AG04449 (cell line): ENCODE measurements at regions not wholly inside any gene's neighbourhood (a gene's known extent, or its start where the extent isn't known, plus 50 kb on each side); places are given as distances from the start of the nearest gene placed in this dataset.
"Not testable (repeated sequence)": the region's sequence is repeated elsewhere in the genome, so short reads cannot be mapped to it uniquely, and the experiment has no call there.

ENCODE experiments used
- CTCF ChIA-PET: fragments of 350-600 bp; formaldehyde crosslinking; extraction: SDS; loops from one replicate; lab custom pipeline; 2021; ENCODE audit warnings: antibody characterized with exemption; lab: Yijun Ruan, JAX
- POLR2A ChIA-PET: fragments of 400-600, 350-600 bp; formaldehyde crosslinking; extraction: SDS; loops from one replicate; lab custom pipeline; 2020; ENCODE audit warnings: antibody characterized with exemption, inconsistent platforms; lab: Yijun Ruan, JAX
- DNase-seq: peaks from one replicate; pipeline ENCODE4 v3.0.0-alpha.2; 2010; ENCODE audit warnings: low read depth, low spot score
- H3K4me3 ChIP-seq: 2 replicates; pipeline ENCODE4 v1.5.1; 2011; ENCODE audit warnings: low read depth, mild to moderate bottlenecking, control low read depth, low read length
- TF ChIP-seq, protein P1 (sequence below): IDR thresholded peaks from one replicate; pipeline ENCODE4 v1.5.1; 2011; ENCODE audit warnings: mild to moderate bottlenecking, moderate library complexity, low read length, control low read depth, inconsistent platforms; ENCODE audit not compliant: insufficient read depth; ENCODE audit errors: missing control alignments

DNA sequence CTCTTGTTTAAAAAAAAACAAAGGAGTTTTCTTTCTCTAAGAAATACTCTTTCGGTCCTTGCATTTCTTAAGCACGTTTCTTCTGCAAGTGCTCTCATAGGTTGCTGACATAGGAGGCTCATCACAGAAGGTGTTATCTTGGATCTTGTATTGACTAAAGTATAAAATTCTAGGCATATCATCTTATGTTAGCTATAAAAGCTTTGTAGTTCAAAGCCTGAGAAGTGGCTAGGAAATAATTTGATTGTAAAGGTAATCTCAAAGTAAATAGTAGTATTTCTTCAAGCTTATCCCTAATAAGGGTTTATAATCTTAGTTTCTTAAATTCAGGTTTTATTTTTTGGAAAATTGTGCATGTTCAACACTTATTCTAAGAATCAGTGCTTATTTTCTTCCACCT is 778.9 kb downstream of the TMTC2 start:
- POLR2A ChIA-PET: no interaction called here

DNA sequence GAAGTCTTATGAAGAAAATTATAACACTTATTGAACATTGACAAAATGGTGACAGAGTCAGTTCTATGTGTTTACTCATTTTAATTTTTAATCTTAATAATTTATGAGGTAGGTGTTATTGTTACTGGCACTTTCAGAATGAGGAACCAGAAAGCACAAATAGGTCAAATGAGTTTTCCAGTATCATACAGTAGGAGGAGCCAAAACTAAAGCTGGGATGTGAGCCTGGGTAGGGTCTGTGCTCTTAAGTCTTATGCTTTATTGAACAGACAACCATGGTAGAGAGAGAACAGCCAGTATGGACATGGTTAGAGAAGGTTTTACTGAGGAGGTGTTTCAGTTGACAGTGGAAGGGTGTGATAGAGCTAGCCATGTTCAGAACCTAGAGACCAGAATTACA is 775.7 kb downstream of the TMTC2 start:
- CTCF ChIA-PET: no interaction called here
- TF ChIP-seq, protein P1, sequence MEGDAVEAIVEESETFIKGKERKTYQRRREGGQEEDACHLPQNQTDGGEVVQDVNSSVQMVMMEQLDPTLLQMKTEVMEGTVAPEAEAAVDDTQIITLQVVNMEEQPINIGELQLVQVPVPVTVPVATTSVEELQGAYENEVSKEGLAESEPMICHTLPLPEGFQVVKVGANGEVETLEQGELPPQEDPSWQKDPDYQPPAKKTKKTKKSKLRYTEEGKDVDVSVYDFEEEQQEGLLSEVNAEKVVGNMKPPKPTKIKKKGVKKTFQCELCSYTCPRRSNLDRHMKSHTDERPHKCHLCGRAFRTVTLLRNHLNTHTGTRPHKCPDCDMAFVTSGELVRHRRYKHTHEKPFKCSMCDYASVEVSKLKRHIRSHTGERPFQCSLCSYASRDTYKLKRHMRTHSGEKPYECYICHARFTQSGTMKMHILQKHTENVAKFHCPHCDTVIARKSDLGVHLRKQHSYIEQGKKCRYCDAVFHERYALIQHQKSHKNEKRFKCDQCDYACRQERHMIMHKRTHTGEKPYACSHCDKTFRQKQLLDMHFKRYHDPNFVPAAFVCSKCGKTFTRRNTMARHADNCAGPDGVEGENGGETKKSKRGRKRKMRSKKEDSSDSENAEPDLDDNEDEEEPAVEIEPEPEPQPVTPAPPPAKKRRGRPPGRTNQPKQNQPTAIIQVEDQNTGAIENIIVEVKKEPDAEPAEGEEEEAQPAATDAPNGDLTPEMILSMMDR: no peak
- no peak for DNase-seq
- no peak overlapping the region for H3K4me3 ChIP-seq
- POLR2A ChIA-PET: no interaction called here

More for the DNA sequence above, 778.9 kb downstream of the TMTC2 start:
- CTCF ChIA-PET: no interaction called here
- no peak for DNase-seq
- TF ChIP-seq, protein P1: no peak
- H3K4me3 ChIP-seq: no peak overlapping the region

DNA sequence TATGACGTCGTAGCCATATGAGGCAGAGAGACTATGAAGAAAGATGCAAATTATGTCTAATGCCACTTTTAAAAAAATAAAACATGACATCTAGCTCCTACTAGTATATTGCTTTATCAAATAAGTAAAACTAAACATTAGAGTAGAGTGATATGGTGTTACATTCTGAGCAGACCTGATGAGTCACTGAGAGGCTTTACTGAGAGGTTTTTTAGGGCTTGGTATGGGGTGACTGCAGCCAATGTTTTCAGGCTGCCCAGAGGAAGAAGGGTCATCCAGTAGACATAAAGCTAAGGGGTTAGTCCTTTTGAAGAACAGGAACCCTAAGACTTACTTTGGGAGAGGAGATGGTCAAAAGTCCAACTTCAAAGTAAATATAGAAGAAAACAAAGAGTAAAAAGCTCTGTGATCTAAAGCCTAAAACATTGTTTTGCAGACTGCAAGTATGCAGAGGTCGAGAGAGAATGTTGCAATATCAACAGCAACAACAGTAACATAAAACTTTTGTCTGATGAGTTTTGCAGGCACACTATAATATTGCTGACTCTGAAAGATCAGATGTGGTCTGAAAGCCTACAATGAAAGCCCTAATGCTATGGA is 774.7 kb downstream of the TMTC2 start:
- CTCF ChIA-PET: no interaction called here
- POLR2A ChIA-PET: no interaction called here
- no peak for DNase-seq
- TF ChIP-seq, protein P1: no peak
- H3K4me3 ChIP-seq: no peak overlapping the region

DNA sequence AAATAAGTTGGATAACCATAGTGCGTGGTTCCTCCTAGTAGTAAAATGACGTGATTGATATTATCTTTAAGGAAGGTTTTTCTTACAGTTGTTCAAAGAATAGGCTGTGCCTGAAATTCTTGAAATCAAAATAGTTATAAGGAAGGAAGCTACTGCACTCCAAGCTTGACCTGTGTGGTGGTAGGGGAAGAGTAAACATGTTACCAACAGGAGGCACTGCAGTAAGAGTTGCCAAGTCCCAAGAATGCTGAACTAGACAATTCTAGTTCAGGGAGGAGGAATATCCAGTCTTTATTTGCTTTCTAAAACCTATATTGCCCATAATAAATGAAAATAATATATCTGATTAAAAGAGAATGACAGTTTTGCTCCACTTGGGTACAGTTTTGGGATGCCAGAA is 764.5 kb downstream of the TMTC2 start:
- no peak overlapping the region for H3K4me3 ChIP-seq
- ChIA-PET CTCF (no interaction called here), POLR2A (no interaction called here)
- TF ChIP-seq, protein P1: no peak
- DNase-seq: no peak

DNA sequence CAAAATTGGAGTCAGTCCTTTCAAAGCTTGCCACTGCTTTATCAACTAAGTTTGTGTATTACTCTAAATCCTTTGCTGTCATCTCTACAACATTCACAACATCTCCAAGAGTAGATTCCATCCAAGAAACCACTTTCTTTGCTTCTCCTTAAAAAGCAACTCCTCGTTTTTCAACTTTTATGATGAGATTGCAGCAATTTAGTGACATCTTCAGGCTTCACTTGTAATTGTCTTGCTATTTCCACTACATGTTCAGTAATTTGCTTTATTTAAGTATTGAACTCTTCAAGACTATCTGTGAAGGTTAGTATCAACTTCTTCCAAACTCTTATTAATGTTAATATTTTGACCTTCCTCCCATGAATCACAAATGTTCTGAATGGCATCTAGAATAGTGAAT is 747.9 kb downstream of the TMTC2 start:
- DNase-seq: no peak
- POLR2A ChIA-PET: no interaction called here
- CTCF ChIA-PET: no interaction called here

DNA sequence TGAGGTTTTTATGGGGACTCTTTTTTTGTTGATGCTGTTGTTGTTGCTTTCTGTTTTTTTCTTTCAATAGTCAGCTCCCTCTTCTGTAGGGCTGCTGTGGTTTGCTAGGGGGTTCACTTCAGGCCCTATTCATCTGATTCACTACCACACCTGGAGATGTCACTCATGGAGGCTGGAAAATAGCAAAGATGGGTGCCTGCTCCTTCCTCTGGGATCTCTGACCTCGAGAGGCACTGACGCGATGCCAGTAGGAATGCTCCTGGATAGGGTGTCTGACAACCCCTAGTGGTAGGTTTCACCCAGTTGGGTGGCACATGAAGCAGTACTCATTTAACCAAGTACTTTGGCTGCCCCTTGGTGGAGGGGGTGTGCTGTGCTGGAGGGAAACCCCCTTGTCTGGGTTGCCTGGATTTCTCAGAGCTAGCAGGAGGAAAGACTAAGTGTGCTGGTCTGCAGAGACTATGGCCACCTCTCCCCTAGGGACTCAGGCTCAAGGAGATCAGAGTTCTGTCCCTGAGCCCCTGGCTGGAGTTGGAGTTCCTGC is 745.5 kb downstream of the TMTC2 start:
- TF ChIP-seq, protein P1: no peak
- DNase-seq: no peak
- CTCF ChIA-PET: no interaction called here
- POLR2A ChIA-PET: no interaction called here
- H3K4me3 ChIP-seq: no peak overlapping the region

More for the DNA sequence above, 747.9 kb downstream of the TMTC2 start:
- no peak overlapping the region for H3K4me3 ChIP-seq
- TF ChIP-seq, protein P1: no peak

DNA sequence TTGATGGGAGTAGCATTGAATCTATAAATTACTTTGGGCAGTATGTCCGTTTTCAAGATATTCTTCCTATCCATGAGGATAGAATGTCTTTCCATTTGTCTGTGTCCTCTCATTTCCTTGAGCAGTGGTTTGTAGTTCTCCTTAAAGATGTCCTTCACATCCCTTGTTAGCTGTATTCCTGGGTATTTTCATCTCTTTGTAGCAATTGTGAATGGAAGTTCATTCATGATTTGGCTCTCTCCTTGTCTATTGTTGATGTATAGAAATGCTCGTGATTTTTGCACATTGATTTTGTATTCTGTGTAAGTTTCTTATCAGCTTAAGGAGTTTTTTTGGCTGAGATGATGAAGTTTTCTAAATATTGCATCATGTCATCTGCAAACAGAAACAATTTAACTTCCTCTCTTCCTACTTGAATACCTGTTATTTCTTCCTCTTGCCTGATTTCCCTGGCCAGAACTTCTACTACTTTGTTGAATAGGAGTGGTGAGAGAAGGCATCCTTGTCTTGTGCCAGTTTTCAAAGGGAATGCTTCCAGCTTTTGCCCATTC is 741.0 kb downstream of the TMTC2 start:
- CTCF ChIA-PET: not testable (repeated sequence)

More for the DNA sequence above, 741.0 kb downstream of the TMTC2 start:
- DNase-seq, H3K4me3 ChIP-seq, POLR2A ChIA-PET: not testable (repeated sequence)
